IPS DF 4.7 (cell line): ENCODE measurements at regions not wholly inside any gene's neighbourhood (a gene's known extent, or its start where the extent isn't known, plus 50 kb on each side); places are given as distances from the start of the nearest gene placed in this dataset.

Experiments used
- DNase-seq: peaks from one replicate; pipeline ENCODE4 v3.0.0-alpha.2; 2013; ENCODE audit warnings: low spot score; ENCODE audit errors: extremely low read depth

DNA sequence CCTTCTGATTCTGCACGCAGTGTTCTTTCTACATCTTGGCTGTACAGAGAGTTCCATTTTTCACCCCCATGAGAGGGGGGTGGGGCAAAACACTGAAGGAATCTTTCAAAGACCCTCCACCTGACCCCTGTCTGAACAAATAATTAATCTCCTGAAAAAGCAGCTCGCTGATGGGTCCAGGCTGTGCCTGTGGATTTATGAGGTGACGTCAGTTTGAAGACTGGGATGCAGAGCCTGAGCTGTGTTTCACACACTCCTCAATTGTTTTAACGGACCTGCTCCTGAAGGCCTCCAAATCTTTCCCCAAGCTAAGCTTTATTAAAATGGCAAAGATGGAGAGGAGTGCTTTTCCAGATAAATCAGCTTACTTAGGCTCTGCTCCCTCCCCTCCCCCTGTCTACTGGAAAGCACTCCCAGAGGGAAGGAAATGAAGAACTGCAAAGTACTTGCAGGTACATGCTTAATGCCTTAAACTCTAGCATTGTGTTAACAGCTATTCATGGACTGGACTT is 390.2 kb upstream of the TNP1 start:
- no peak for DNase-seq

DNA sequence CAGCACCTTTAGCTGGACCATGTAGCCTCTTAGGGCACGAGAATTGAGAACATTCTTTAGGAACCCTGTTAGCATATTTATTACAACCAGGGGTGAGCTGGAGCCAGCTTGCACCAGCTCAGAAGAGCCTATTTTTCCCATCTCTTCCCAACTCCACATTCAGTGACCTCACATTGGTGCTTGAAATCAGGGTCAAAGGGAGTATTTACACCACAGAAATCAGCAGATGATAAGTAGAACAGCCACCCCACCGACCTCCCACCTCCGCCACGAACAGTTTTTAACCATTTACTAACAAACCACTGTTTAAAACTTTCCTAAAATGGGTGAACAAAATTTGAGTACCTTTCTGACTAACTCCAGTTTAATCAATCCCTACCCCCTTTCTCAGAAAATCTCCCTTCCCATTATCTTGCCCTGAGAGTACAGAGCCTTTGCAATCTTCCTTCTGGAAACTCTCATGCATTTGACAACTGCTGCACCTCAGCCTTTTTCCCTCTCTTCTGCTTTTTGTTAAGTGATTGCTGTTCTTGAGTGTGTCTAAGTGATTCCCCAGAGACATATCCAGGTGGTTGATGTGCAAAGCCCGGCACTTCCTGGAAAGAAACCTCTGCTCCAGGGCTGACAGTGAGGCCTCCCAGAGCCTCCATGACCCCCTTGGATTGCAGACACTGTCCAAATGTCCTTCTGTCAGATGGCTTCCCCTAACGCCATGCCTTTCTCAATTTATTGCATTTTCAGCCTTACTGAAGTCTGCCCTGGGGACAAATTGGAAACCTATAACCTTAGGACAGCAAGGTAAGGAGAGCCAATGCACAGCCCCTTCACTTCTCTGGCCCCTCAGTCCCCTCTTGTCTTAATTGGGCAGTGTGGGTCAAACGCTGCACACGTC is 389.5 kb upstream of the TNP1 start:
- no peak for DNase-seq

- no peak for DNase-seq
Measured at GRCh38 chr2:217248312-217248935, 388.6 kb upstream of the TNP1 start.

DNA sequence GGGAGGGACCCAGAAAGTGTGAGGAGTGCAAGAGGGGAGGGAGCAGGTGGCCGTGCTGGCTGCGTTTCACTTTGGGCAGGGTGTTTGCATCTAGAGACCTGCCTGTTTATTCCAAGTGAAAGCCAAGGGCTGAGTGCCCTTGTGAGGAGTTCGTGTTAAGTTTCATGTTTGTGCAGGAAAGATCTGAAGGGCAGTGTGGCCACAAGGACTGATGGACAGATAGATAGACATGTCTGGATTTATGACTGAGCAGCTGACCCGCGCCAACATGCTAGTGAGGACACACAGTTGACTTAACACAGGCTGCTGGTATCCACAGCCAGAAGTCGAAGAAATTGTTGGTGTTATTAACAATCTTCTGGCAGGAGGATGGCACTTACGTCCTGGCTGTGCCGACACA is 387.6 kb upstream of the TNP1 start:
- no peak for DNase-seq

- no peak for DNase-seq
Measured at GRCh38 chr2:217246108-217246507, 386.2 kb upstream of the TNP1 start.

DNA sequence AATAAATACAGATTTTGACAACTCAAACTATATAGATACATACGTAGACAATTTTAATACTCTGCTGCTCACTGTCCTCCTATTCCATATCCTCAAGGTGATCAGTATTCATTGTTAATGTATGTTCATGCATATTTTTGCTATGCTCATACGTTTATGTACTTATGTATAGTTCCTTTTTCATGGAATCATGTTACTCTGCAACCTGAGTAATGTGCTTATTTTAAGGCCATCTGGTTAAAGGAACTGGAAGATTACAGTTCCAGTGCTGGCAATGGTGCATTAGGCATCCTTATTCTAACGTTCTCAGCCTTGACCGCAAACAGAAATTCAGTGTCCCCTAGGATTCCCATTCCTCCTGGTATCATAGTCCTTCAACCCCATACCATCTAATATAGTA is 385.0 kb upstream of the TNP1 start:
- DNase-seq = no peak

DNA sequence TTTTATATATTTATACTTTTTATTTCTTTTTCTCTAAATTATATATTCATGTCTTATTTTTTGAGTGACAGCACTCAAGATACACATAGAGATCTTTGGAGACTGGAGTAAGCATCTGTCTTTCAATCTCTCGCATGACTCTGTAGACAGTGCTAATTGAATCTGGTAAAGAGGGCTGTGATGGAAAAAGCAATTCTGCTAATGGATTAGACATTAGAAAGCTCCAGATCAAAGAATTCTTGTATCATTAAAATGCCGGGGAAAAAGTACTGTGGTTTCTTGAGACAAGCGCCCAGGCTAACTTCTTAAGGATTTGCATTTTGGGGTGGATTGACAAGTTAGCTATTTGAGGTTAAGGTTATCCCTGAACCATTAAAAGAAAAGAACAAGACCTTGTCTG is 383.1 kb upstream of the TNP1 start:
- DNase-seq = no peak

DNA sequence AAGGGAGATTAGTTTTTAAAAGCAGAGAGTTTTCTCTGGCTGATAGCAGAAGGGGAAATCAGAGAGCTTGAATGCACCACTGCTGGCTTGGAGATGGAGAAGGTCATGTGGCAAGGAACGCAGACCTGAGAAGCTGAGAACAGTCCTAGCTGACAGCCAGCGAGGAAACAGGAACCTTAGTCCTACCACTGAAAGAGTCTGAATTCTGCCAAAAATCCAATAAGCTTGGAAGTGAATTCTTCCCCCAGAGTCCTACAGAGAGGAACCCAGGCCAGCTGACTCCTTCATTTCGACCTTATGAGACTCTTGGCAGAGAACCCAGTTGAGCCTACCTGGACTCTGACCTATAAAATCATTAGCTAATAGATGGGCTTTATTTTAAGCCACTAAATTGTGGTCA is 371.9 kb upstream of the TNP1 start:
- DNase-seq = no peak

- no peak for DNase-seq
Measured at GRCh38 chr2:217231212-217231611, 371.3 kb upstream of the TNP1 start.

GRCh38 chr2:217228732-217229131 is 368.9 kb upstream of the TNP1 start:
- no peak for DNase-seq

- no peak for DNase-seq
Measured at GRCh38 chr2:217227794-217228193, 367.9 kb upstream of the TNP1 start.

DNA sequence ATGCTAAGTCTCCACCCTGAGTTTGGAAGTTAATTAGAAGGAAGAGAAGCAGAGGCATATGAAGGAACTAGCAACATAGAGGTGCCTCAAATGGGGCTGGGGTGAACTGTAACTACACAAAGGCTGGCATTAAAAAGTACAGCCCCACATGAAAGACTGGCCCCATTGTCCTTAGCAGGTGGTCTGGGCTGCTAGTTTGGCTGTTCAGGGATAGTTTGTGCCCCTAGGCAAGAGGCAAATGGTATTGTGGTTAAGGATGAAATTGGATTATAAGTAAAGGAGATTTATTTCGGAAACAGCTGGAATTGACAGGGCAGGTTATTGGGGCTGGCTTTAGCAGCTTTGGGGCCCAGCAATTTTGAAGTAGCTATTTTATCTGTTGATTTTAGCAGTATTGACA is 365.7 kb upstream of the TNP1 start:
- DNase-seq = no peak

GRCh38 chr2:217223222-217223930 is 363.5 kb upstream of the TNP1 start:
- no peak for DNase-seq

GRCh38 chr2:217222309-217222910 is 362.5 kb upstream of the TNP1 start:
- DNase-seq = no peak

- no peak for DNase-seq
Measured at GRCh38 chr2:217220228-217221013, 360.6 kb upstream of the TNP1 start.

DNA sequence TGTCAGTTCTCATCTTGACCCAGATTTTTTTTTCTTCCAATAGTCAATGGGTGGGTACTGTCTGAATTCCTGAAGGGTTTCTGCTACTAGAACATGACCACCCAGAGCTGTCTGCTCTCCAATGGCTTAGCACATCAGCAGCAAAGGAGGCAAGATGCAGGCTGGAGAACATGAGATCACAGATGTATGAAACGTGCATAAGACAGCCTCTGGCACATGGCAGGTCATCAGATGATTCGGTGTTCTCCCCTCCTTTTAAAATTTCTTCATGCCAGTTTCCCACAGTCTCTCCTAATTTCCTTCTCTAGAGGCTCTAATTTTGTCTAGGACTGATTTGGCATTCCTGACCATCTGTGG is 359.3 kb upstream of the TNP1 start:
- no peak for DNase-seq

DNA sequence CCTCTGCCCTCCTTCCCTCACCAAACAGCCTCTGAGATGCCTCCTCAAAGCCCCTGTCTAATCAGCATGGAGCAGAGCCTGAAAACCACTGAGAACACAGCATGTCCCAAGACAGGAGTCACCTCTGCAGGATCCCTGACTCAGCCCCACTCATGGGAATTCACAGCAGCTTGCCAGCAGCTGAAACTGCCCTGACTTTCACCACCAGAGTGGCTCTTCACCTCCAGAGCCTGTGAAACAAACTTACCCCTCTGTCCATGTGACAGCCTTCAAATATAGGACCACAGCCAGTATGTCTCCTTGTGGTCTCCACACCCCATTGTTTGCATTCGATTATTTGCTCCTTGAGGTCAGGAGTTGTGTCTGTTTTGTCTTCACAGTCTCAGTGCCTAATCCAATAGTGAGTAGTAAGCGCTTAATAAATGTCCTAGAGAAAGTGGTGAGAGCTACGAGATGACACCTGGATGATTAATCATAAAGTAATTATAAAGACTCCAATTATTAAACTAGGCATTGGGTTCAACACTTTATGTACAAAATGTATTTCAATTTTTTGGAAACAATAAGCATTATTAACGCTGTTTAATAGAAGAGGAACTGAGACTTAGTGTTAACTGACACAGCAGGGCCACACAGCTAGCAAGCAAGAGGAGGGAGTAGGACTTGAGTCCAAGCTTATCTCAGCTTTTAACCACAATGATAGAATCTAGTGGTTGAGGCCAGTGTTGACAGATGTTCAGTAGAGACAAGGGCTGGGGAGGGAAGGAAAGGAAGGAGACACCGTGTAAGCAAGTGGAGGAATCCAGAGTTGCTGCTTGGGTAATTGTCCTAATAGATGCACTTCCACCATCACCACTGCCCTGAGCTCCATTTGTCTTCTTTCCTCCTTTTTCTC is 358.7 kb upstream of the TNP1 start:
- DNase-seq = no peak

GRCh38 chr2:217216982-217217381 is 357.1 kb upstream of the TNP1 start:
- no peak for DNase-seq

- DNase-seq = no peak
Measured at GRCh38 chr2:217216316-217216715, 356.5 kb upstream of the TNP1 start.

DNA sequence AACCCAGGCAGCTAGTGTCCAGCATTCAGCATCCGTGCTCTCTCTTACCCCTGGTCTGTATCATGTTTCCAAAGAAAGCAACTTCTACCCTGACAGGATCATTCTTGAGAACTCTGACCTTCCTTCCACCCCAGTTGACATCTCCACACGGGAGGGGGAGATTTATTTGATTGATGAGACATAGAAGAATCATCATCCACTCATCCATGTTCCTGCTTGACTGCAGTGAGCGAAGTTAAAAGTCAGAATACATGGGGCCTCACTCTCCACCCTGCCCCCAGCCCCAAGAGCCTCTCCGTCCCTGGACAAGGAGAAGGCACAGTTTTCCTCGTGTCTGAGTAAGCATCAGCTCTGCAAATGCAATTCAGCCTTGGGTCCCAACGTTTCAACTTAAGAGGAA is 356.0 kb upstream of the TNP1 start:
- DNase-seq = no peak
